ENCODE measurements at regions not wholly inside any gene's neighbourhood (a gene's known extent, or its start where the extent isn't known, plus 50 kb on each side); places are given as distances from the start of the nearest gene placed in this dataset.

GRCh38 chr2:64289251-64289650 is 145.0 kb upstream of the PELI1 start (continued):
- TF ChIP-seq MAFK (IDR thresholded peaks at IDR 0.05; ENCODE audit: low read depth, low read length), result no peak
- TF ChIP-seq BRCA1 (IDR thresholded peaks at IDR 0.05; ENCODE audit: low read depth, low read length), result no peak
- TF ChIP-seq JUND (IDR thresholded peaks at IDR 0.05; ENCODE audit: low read length), result no peak
- no peak for TF ChIP-seq SAP30 (IDR thresholded peaks at IDR 0.05; ENCODE audit: insufficient read depth, insufficient replicate concordance, low read length)

All from H1 (cell line).